MM.1S (cell line): ENCODE measurements at regions not wholly inside any gene's neighbourhood (a gene's known extent, or its start where the extent isn't known, plus 50 kb on each side); places are given as distances from the start of the nearest gene placed in this dataset.

Experiments
- EZH2 ChIP-seq: fragments of 300-600 bp; sonication (generic); optimal IDR thresholded peaks from 2 replicates; pipeline ENCODE3; 2017; ENCODE audit warnings: low read depth, mild to moderate bottlenecking, antibody characterized with exemption, low read length, mixed read lengths
- EZH2phosphoT487 ChIP-seq: fragments of 300-600 bp; sonication (generic); IDR thresholded peaks from 2 replicates; pipeline ENCODE4 v1.6.1; 2018; ENCODE audit warnings: antibody characterized with exemption, low read length
- TF ChIP-seq, protein P1 (sequence below): fragments of 300-600 bp; sonication (generic); IDR thresholded peaks from 2 replicates; pipeline ENCODE4 v1.5.1; 2016; ENCODE audit warnings: antibody characterized with exemption, low read length, mixed read lengths

DNA sequence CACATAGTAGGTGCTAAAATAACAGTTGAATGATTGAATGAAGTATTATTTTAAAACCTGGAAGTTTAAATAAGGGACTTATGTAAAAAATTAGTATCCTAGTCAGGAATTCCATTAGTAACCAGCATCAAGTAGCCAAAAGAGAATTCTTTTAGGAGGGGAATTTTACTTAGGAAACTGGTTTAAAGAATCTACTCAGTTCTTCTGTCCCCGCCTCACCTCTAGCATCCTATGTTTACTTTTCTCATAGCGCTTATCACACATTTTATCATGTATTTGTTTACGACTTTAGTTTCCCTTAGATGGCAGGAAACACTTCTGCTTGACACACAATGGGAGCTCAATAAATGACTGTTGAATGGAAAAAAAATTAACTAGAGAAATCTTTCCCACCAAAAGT is 229.0 kb downstream of the KLF5 start:
- TF ChIP-seq, protein P1, sequence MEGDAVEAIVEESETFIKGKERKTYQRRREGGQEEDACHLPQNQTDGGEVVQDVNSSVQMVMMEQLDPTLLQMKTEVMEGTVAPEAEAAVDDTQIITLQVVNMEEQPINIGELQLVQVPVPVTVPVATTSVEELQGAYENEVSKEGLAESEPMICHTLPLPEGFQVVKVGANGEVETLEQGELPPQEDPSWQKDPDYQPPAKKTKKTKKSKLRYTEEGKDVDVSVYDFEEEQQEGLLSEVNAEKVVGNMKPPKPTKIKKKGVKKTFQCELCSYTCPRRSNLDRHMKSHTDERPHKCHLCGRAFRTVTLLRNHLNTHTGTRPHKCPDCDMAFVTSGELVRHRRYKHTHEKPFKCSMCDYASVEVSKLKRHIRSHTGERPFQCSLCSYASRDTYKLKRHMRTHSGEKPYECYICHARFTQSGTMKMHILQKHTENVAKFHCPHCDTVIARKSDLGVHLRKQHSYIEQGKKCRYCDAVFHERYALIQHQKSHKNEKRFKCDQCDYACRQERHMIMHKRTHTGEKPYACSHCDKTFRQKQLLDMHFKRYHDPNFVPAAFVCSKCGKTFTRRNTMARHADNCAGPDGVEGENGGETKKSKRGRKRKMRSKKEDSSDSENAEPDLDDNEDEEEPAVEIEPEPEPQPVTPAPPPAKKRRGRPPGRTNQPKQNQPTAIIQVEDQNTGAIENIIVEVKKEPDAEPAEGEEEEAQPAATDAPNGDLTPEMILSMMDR, result no peak
- no peak for TF ChIP-seq EZH2phosphoT487
- no peak for TF ChIP-seq EZH2
